GM21360 (cell line): ENCODE measurements at regions not wholly inside any gene's neighbourhood (a gene's known extent, or its start where the extent isn't known, plus 50 kb on each side); places are given as distances from the start of the nearest gene placed in this dataset.
"Not testable (repeated sequence)": the region's sequence is repeated elsewhere in the genome, so short reads cannot be mapped to it uniquely, and the experiment has no call there.

Experiments used
- ATAC-seq: cut with Tn5 transposase; IDR thresholded peaks from one replicate; pipeline ENCODE4 v1.9.1; 2021; ENCODE audit warnings: mild to moderate bottlenecking, moderate library complexity; ENCODE audit not compliant: unreplicated experiment

- ATAC-seq: no peak
Observed at GRCh38 chr4:97140545-97140944, 1002.7 kb downstream of the STPG2 start.

- ATAC-seq: not testable (repeated sequence)
Observed at GRCh38 chr4:97141332-97141731, 1001.9 kb downstream of the STPG2 start.

- no peak for ATAC-seq
Observed at GRCh38 chr4:97142410-97142809, 1000.9 kb downstream of the STPG2 start.

GRCh38 chr4:97142893-97143292 lies 1000.4 kb downstream of the STPG2 start:
- ATAC-seq: no peak

GRCh38 chr4:97144199-97144598 lies 999.1 kb downstream of the STPG2 start:
- ATAC-seq: no peak

GRCh38 chr4:97150966-97151365 lies 992.3 kb downstream of the STPG2 start:
- ATAC-seq: no peak

- ATAC-seq: no peak
Observed at GRCh38 chr4:97152149-97152548, 991.1 kb downstream of the STPG2 start.

GRCh38 chr4:97153042-97153441 lies 990.2 kb downstream of the STPG2 start:
- no peak for ATAC-seq

- ATAC-seq: no peak
Observed at GRCh38 chr4:97159625-97160024, 983.7 kb downstream of the STPG2 start.

- no peak for ATAC-seq
Observed at GRCh38 chr4:97185233-97185632, 958.0 kb downstream of the STPG2 start.

- no peak for ATAC-seq
Observed at GRCh38 chr4:97197106-97197505, 946.2 kb downstream of the STPG2 start.

GRCh38 chr4:97208749-97209148 lies 934.5 kb downstream of the STPG2 start:
- ATAC-seq: no peak

- no peak for ATAC-seq
Observed at GRCh38 chr4:97215409-97215941, 927.8 kb downstream of the STPG2 start.

- ATAC-seq: no peak
Observed at GRCh38 chr4:97216046-97216445, 927.2 kb downstream of the STPG2 start.

- no peak for ATAC-seq
Observed at GRCh38 chr4:97235521-97235920, 907.8 kb downstream of the STPG2 start.

GRCh38 chr4:97238956-97239666 lies 904.2 kb downstream of the STPG2 start:
- no peak for ATAC-seq

GRCh38 chr4:97239667-97239997 lies 903.6 kb downstream of the STPG2 start:
- ATAC-seq: no peak

- ATAC-seq: no peak
Observed at GRCh38 chr4:97252615-97253154, 890.6 kb downstream of the STPG2 start.

- no peak for ATAC-seq
Observed at GRCh38 chr4:97262769-97263168, 880.5 kb downstream of the STPG2 start.

GRCh38 chr4:97270051-97270450 lies 873.2 kb downstream of the STPG2 start:
- ATAC-seq: no peak

- ATAC-seq: no peak
Observed at GRCh38 chr4:97279391-97279790, 863.9 kb downstream of the STPG2 start.

- no peak for ATAC-seq
Observed at GRCh38 chr4:97300561-97300960, 842.7 kb downstream of the STPG2 start.

- no peak for ATAC-seq
Observed at GRCh38 chr4:97305351-97305750, 837.9 kb downstream of the STPG2 start.
